Neural cell (in vitro differentiated cells): ENCODE measurements at regions not wholly inside any gene's neighbourhood (a gene's known extent, or its start where the extent isn't known, plus 50 kb on each side); places are given as distances from the start of the nearest gene placed in this dataset.

Experiments
- H2AFZ ChIP-seq: fragments of 200-600, 300-800 bp; sonication (generic), shearing (Covaris generic); 2 replicates; pipeline ENCODE4 v1.6.0; 2014; ENCODE audit warnings: low read depth, mild to moderate bottlenecking, antibody characterized with exemption, low read length, moderate library complexity
- H3F3A ChIP-seq: fragments of 200-600 bp; shearing (Covaris generic); 2 replicates; pipeline ENCODE4 v1.6.1; 2016; ENCODE audit warnings: mild to moderate bottlenecking, moderate library complexity, mixed read lengths, antibody characterized with exemption, low read length; ENCODE audit not compliant: insufficient read depth, poor library complexity, severe bottlenecking
- H3K27ac ChIP-seq: fragments of 200-600, 300-800 bp; sonication (generic), shearing (Covaris generic); 2 replicates; pipeline ENCODE4 v1.5.1; 2014; ENCODE audit warnings: mild to moderate bottlenecking, low read length, moderate library complexity
- H3K27me3 ChIP-seq: fragments of 300-800, 200-600 bp; sonication (generic), shearing (Covaris generic); 2 replicates; pipeline ENCODE4 v1.6.0; 2014; ENCODE audit warnings: mild to moderate bottlenecking, low read depth, low read length, moderate library complexity; ENCODE audit not compliant: insufficient read depth
- H3K36me3 ChIP-seq: fragments of 300-800, 200-600 bp; sonication (generic), shearing (Covaris generic); 2 replicates; pipeline ENCODE4 v1.5.1; 2014; ENCODE audit warnings: mild to moderate bottlenecking, antibody characterized with exemption, low read length, moderate library complexity; ENCODE audit not compliant: insufficient read depth
- H3K4me2 ChIP-seq: fragments of 300-800, 200-600 bp; sonication (generic), shearing (Covaris generic); 2 replicates; pipeline ENCODE4 v1.6.0; 2014; ENCODE audit warnings: mild to moderate bottlenecking, low read length
- H3K4me3 ChIP-seq: fragments of 300-800, 200-600 bp; sonication (generic), shearing (Covaris generic); 2 replicates; pipeline ENCODE4 v1.5.1; 2014; ENCODE audit warnings: mild to moderate bottlenecking, low read length, moderate library complexity
- H3K79me2 ChIP-seq: fragments of 200-600 bp; shearing (Covaris generic); replicated peaks from 2 replicates; pipeline ENCODE4 v1.6.0; 2014; ENCODE audit warnings: mild to moderate bottlenecking, low read length, moderate library complexity; ENCODE audit not compliant: insufficient read depth
- H3K9ac ChIP-seq: fragments of 300-800, 200-600 bp; sonication (generic), shearing (Covaris generic); 2 replicates; pipeline ENCODE4 v1.6.1; 2016; ENCODE audit warnings: mild to moderate bottlenecking, low read length, mixed read lengths
- H3K9me2 ChIP-seq: fragments of 200-600 bp; shearing (Covaris generic); 2 replicates; pipeline ENCODE4 v1.6.1; 2016; ENCODE audit warnings: mild to moderate bottlenecking, low read length, mixed read lengths; ENCODE audit not compliant: insufficient read depth
- H3K9me3 ChIP-seq: fragments of 200-600, 300-800 bp; sonication (generic), shearing (Covaris generic); 2 replicates; pipeline ENCODE4 v1.6.1; 2016; ENCODE audit warnings: mild to moderate bottlenecking, mixed run types, low read length, moderate library complexity, mixed read lengths
- H4K20me1 ChIP-seq: fragments of 200-600 bp; shearing (Covaris generic); 2 replicates; pipeline ENCODE4 v1.6.1; 2016; ENCODE audit warnings: mild to moderate bottlenecking, mixed run types; ENCODE audit not compliant: insufficient read depth
- EP300 ChIP-seq: fragments of 450-650 bp; conservative IDR thresholded peaks from 2 replicates; pipeline ENCODE4 v1.6.1; 2014; ENCODE audit warnings: antibody characterized with exemption, mild to moderate bottlenecking, moderate library complexity; ENCODE audit not compliant: poor library complexity, severe bottlenecking
- EZH2 ChIP-seq: fragments of 200-600, 300-800 bp; shearing (Covaris generic), sonication (generic); IDR thresholded peaks from 2 replicates; pipeline ENCODE4 v1.6.1; 2014; ENCODE audit warnings: antibody characterized with exemption, low read length, borderline replicate concordance, mild to moderate bottlenecking; ENCODE audit not compliant: insufficient read depth, poor library complexity, severe bottlenecking
- MXI1 ChIP-seq: fragments of 450-650 bp; conservative IDR thresholded peaks from 2 replicates; pipeline ENCODE4 v1.6.1; 2014; ENCODE audit warnings: antibody characterized with exemption, mild to moderate bottlenecking; ENCODE audit not compliant: poor library complexity, severe bottlenecking
- POLR2AphosphoS5 ChIP-seq: IDR thresholded peaks from 2 replicates; pipeline ENCODE4 v1.6.1; 2012
- RAD21 ChIP-seq: fragments of 450-650 bp; conservative IDR thresholded peaks from 2 replicates; pipeline ENCODE4 v1.6.1; 2014; ENCODE audit warnings: antibody characterized with exemption, mild to moderate bottlenecking, moderate library complexity
- SMC3 ChIP-seq: fragments of 450-650 bp; conservative IDR thresholded peaks from 2 replicates; pipeline ENCODE4 v1.6.1; 2014; ENCODE audit warnings: antibody characterized with exemption, mild to moderate bottlenecking, moderate library complexity; ENCODE audit not compliant: poor library complexity
- TAF1 ChIP-seq: IDR thresholded peaks from 2 replicates; pipeline ENCODE4 v1.6.1; 2012; ENCODE audit warnings: low read depth
- TF ChIP-seq, protein P1 (sequence below): IDR thresholded peaks from 2 replicates; pipeline ENCODE4 v1.6.1; 2012; ENCODE audit warnings: borderline replicate concordance
- TF ChIP-seq, protein P2 (sequence below): fragments of 450-650 bp; IDR thresholded peaks from 2 replicates; pipeline ENCODE4 v1.5.1; 2014; ENCODE audit warnings: antibody characterized with exemption, mild to moderate bottlenecking, moderate library complexity; ENCODE audit not compliant: poor library complexity, severe bottlenecking

DNA sequence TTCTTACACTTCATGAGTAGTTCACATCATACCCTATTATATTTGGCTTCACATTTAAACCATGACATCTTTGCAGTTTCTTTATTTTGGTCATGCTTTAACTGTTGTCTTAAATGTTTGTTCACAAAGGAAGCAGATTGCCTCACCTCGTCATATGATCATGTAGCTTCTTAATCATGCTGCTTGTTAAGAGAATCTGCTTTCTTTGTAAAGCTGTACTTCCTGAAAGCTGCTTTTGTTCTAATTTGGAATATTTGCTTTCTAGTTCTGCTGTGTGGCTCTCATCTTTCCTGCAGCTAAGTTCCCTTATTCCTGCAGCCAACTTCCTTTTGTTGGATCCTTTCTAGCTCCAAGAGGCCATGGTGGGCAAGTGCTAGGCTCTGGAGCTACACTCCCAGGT, 62.9 kb upstream of the SIM2 start:
- Histone ChIP-seq H3K27ac (no peak overlapping the region), H3K4me2 (no peak overlapping the region), H3K27me3 (no peaks in the 10 kb centered on the region), H2AFZ (no peak overlapping the region), H4K20me1 (no peaks in the 10 kb centered on the region), H3K9me3 (peaks cover 4% of the 10 kb centered on the region), H3K4me3 (no peak overlapping the region), H3K9me2 (no peaks in the 10 kb centered on the region), H3K79me2 (no peaks in the 10 kb centered on the region), H3K9ac (no peak overlapping the region), H3K36me3 (no peaks in the 10 kb centered on the region), H3F3A (no peaks in the 10 kb centered on the region)
- TF ChIP-seq, protein P1, sequence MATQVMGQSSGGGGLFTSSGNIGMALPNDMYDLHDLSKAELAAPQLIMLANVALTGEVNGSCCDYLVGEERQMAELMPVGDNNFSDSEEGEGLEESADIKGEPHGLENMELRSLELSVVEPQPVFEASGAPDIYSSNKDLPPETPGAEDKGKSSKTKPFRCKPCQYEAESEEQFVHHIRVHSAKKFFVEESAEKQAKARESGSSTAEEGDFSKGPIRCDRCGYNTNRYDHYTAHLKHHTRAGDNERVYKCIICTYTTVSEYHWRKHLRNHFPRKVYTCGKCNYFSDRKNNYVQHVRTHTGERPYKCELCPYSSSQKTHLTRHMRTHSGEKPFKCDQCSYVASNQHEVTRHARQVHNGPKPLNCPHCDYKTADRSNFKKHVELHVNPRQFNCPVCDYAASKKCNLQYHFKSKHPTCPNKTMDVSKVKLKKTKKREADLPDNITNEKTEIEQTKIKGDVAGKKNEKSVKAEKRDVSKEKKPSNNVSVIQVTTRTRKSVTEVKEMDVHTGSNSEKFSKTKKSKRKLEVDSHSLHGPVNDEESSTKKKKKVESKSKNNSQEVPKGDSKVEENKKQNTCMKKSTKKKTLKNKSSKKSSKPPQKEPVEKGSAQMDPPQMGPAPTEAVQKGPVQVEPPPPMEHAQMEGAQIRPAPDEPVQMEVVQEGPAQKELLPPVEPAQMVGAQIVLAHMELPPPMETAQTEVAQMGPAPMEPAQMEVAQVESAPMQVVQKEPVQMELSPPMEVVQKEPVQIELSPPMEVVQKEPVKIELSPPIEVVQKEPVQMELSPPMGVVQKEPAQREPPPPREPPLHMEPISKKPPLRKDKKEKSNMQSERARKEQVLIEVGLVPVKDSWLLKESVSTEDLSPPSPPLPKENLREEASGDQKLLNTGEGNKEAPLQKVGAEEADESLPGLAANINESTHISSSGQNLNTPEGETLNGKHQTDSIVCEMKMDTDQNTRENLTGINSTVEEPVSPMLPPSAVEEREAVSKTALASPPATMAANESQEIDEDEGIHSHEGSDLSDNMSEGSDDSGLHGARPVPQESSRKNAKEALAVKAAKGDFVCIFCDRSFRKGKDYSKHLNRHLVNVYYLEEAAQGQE, result no peak
- TF ChIP-seq EP300 (no peak), EZH2 (no peak), MXI1 (no peak), POLR2AphosphoS5 (no peak), TAF1 (no peak), RAD21 (no peak), SMC3 (no peak)
- TF ChIP-seq, protein P2, sequence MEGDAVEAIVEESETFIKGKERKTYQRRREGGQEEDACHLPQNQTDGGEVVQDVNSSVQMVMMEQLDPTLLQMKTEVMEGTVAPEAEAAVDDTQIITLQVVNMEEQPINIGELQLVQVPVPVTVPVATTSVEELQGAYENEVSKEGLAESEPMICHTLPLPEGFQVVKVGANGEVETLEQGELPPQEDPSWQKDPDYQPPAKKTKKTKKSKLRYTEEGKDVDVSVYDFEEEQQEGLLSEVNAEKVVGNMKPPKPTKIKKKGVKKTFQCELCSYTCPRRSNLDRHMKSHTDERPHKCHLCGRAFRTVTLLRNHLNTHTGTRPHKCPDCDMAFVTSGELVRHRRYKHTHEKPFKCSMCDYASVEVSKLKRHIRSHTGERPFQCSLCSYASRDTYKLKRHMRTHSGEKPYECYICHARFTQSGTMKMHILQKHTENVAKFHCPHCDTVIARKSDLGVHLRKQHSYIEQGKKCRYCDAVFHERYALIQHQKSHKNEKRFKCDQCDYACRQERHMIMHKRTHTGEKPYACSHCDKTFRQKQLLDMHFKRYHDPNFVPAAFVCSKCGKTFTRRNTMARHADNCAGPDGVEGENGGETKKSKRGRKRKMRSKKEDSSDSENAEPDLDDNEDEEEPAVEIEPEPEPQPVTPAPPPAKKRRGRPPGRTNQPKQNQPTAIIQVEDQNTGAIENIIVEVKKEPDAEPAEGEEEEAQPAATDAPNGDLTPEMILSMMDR, result no peak

DNA sequence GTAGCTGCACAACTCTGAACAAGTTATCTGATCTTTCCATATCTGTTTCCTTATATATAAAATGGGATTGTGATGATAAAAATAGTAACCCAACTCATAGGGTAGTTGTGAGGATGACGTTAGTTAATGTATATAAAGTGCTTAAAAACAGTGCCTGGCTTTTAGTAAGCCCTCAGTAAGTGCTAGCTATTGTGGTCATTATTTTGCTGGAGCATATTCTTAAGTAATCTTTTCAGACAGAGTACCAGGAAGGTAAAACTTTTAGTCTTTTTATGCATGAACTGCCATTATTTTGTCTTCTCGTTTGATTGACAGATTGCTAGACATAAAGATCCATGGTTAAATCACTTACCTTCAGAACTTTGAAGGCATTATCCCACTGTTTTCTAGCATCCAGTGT, 62.5 kb upstream of the SIM2 start:
- Histone ChIP-seq H3K27ac (no peak overlapping the region), H3K9me2 (no peaks in the 10 kb centered on the region)

More for the DNA sequence above, 62.5 kb upstream of the SIM2 start:
- Histone ChIP-seq H3K4me3 (no peak overlapping the region), H4K20me1 (no peaks in the 10 kb centered on the region), H3K36me3 (no peaks in the 10 kb centered on the region), H3K9me3 (peaks cover 4% of the 10 kb centered on the region), H3K27me3 (no peaks in the 10 kb centered on the region), H2AFZ (no peak overlapping the region), H3K9ac (no peak overlapping the region), H3F3A (no peaks in the 10 kb centered on the region), H3K4me2 (no peak overlapping the region), H3K79me2 (no peaks in the 10 kb centered on the region)
- no peak for TF ChIP-seq TAF1
- TF ChIP-seq, protein P2, result no peak
- no peak for TF ChIP-seq RAD21
- TF ChIP-seq SMC3, result no peak
- TF ChIP-seq POLR2AphosphoS5, result no peak
- no peak for TF ChIP-seq EZH2
- TF ChIP-seq, protein P1, result no peak
- TF ChIP-seq EP300, result no peak
- TF ChIP-seq MXI1, result no peak
